DOHH2 (cell line): ENCODE measurements at regions not wholly inside any gene's neighbourhood (a gene's known extent, or its start where the extent isn't known, plus 50 kb on each side); places are given as distances from the start of the nearest gene placed in this dataset.

Experiments
- H3F3A ChIP-seq: fragments of 200-600 bp; sonication (generic), shearing (Covaris generic); 2 replicates; pipeline ENCODE4 v1.6.0; 2016; ENCODE audit warnings: antibody characterized with exemption, mild to moderate bottlenecking; ENCODE audit not compliant: control insufficient read depth, insufficient read depth
- H3K27ac ChIP-seq: fragments of 200-600 bp; sonication (generic); 2 replicates; pipeline ENCODE4 v1.5.1; 2014; ENCODE audit warnings: low read depth, mild to moderate bottlenecking, low read length, moderate library complexity
- H3K27me3 ChIP-seq: fragments of 200-600 bp; sonication (generic); 2 replicates; pipeline ENCODE4 v1.6.1; 2014; ENCODE audit warnings: mild to moderate bottlenecking, low read length, mixed read lengths; ENCODE audit not compliant: control insufficient read depth
- H3K36me3 ChIP-seq: fragments of 200-600 bp; sonication (generic); 2 replicates; pipeline ENCODE4 v1.6.1; 2014; ENCODE audit warnings: mild to moderate bottlenecking, low read length, moderate library complexity, mixed read lengths; ENCODE audit not compliant: control insufficient read depth
- H3K4me1 ChIP-seq: fragments of 200-600 bp; sonication (generic); 2 replicates; pipeline ENCODE4 v1.6.1; 2014; ENCODE audit warnings: mild to moderate bottlenecking, low read length, mixed read lengths; ENCODE audit not compliant: control insufficient read depth
- H3K4me2 ChIP-seq: fragments of 200-600 bp; sonication (generic); 2 replicates; pipeline ENCODE4 v1.6.0; 2014; ENCODE audit warnings: mild to moderate bottlenecking, low read length, moderate library complexity
- H3K4me3 ChIP-seq: fragments of 200-600 bp; sonication (generic); 2 replicates; pipeline ENCODE4 v1.5.1; 2014; ENCODE audit warnings: mild to moderate bottlenecking, low read length, mixed read lengths
- H3K79me2 ChIP-seq: fragments of 200-600 bp; sonication (generic); 2 replicates; pipeline ENCODE4 v1.6.1; 2014; ENCODE audit warnings: mild to moderate bottlenecking, low read length, mixed read lengths; ENCODE audit not compliant: control insufficient read depth
- H3K9me2 ChIP-seq: fragments of 200-600 bp; sonication (generic); replicated peaks from 2 replicates; pipeline ENCODE4 v1.6.1; 2014; ENCODE audit warnings: mild to moderate bottlenecking, low read length, mixed read lengths; ENCODE audit not compliant: control insufficient read depth
- H3K9me3 ChIP-seq: fragments of 200-600 bp; sonication (generic); 2 replicates; pipeline ENCODE4 v1.6.1; 2014; ENCODE audit warnings: antibody characterized with exemption, low read length, mixed read lengths; ENCODE audit not compliant: control insufficient read depth, insufficient read depth
- H4K20me1 ChIP-seq: fragments of 200-600 bp; sonication (generic); 2 replicates; pipeline ENCODE4 v1.6.0; 2014; ENCODE audit warnings: low read depth, mild to moderate bottlenecking, antibody characterized with exemption, low read length, moderate library complexity; ENCODE audit not compliant: control insufficient read depth, insufficient read depth
- CTCF ChIP-seq: fragments of 200-600 bp; sonication (generic); IDR thresholded peaks from one replicate; pipeline ENCODE4 v1.5.1; 2014; ENCODE audit warnings: antibody characterized with exemption, mild to moderate bottlenecking, low read depth, low read length; ENCODE audit not compliant: poor library complexity, severe bottlenecking
- EZH2phosphoT487 ChIP-seq: fragments of 200-600 bp; sonication (generic); IDR thresholded peaks from 2 replicates; pipeline ENCODE4 v1.6.1; 2017; ENCODE audit warnings: borderline replicate concordance, mild to moderate bottlenecking, antibody characterized with exemption, low read length, moderate library complexity, mixed read lengths

- no peak for TF ChIP-seq EZH2phosphoT487
Measured at GRCh38 chr11:15699978-15700377, 585.3 kb downstream of the INSC start.

GRCh38 chr11:15700456-15700855 lies 585.7 kb downstream of the INSC start:
- TF ChIP-seq EZH2phosphoT487, result no peak
- TF ChIP-seq CTCF, result no peak
- H3K27ac ChIP-seq, result no peak overlapping the region
- H3K36me3 ChIP-seq, result no peaks in the 10 kb centered on the region
- no peaks in the 10 kb centered on the region for H3K9me2 ChIP-seq
- no peaks in the 10 kb centered on the region for H3K79me2 ChIP-seq
- H3K27me3 ChIP-seq, result no peaks in the 10 kb centered on the region
- no peaks in the 10 kb centered on the region for H3K4me1 ChIP-seq
- no peaks in the 10 kb centered on the region for H4K20me1 ChIP-seq
- no peaks in the 10 kb centered on the region for H3F3A ChIP-seq
- no peak overlapping the region for H3K4me2 ChIP-seq
- no peak overlapping the region for H3K4me3 ChIP-seq
- no peaks in the 10 kb centered on the region for H3K9me3 ChIP-seq

More at GRCh38 chr11:15699978-15700377, 585.3 kb downstream of the INSC start:
- H4K20me1 ChIP-seq, result no peaks in the 10 kb centered on the region
- no peaks in the 10 kb centered on the region for H3K4me1 ChIP-seq
- H3K4me2 ChIP-seq, result no peak overlapping the region
- no peaks in the 10 kb centered on the region for H3K9me2 ChIP-seq
- no peaks in the 10 kb centered on the region for H3F3A ChIP-seq
- no peaks in the 10 kb centered on the region for H3K27me3 ChIP-seq
- no peaks in the 10 kb centered on the region for H3K9me3 ChIP-seq
- H3K4me3 ChIP-seq, result no peak overlapping the region
- H3K79me2 ChIP-seq, result no peaks in the 10 kb centered on the region
- H3K36me3 ChIP-seq, result no peaks in the 10 kb centered on the region
- H3K27ac ChIP-seq, result no peak overlapping the region

GRCh38 chr11:15704064-15704463 lies 589.3 kb downstream of the INSC start:
- TF ChIP-seq CTCF, result no peak
- no peak for TF ChIP-seq EZH2phosphoT487
- H3K27ac ChIP-seq, result no peak overlapping the region
- H3K27me3 ChIP-seq, result no peaks in the 10 kb centered on the region
- no peak overlapping the region for H3K4me2 ChIP-seq
- no peaks in the 10 kb centered on the region for H3K36me3 ChIP-seq
- no peaks in the 10 kb centered on the region for H3K79me2 ChIP-seq
- no peak overlapping the region for H3K4me3 ChIP-seq
- H4K20me1 ChIP-seq, result no peaks in the 10 kb centered on the region
- no peaks in the 10 kb centered on the region for H3K4me1 ChIP-seq
- H3K9me2 ChIP-seq, result no peaks in the 10 kb centered on the region
- no peaks in the 10 kb centered on the region for H3F3A ChIP-seq
- H3K9me3 ChIP-seq, result no peaks in the 10 kb centered on the region

- H3K4me1 ChIP-seq, result no peaks in the 10 kb centered on the region
- no peaks in the 10 kb centered on the region for H3K27me3 ChIP-seq
- no peaks in the 10 kb centered on the region for H3K9me2 ChIP-seq
Measured at GRCh38 chr11:15704556-15704955, 589.8 kb downstream of the INSC start.

More at GRCh38 chr11:15704556-15704955, 589.8 kb downstream of the INSC start:
- H3K4me3 ChIP-seq, result no peak overlapping the region
- H3K9me3 ChIP-seq, result no peaks in the 10 kb centered on the region
- H3K27ac ChIP-seq, result no peak overlapping the region
- no peaks in the 10 kb centered on the region for H4K20me1 ChIP-seq
- no peak for TF ChIP-seq CTCF
- TF ChIP-seq EZH2phosphoT487, result no peak
- H3K4me2 ChIP-seq, result no peak overlapping the region
- H3F3A ChIP-seq, result no peaks in the 10 kb centered on the region
- H3K36me3 ChIP-seq, result no peaks in the 10 kb centered on the region
- H3K79me2 ChIP-seq, result no peaks in the 10 kb centered on the region
